ENCODE measurements at regions not wholly inside any gene's neighbourhood (a gene's known extent, or its start where the extent isn't known, plus 50 kb on each side); places are given as distances from the start of the nearest gene placed in this dataset.

- no peak for DNase-seq
- peaks cover 8% of the 10 kb centered on the region for H3K9me3 Mint-ChIP-seq
- POLR2A ChIA-PET, result no interaction called here
- no peaks in the 10 kb centered on the region for H3K4me1 Mint-ChIP-seq (ENCODE audit: low read depth)
- TF ChIP-seq CTCF (IDR thresholded peaks at IDR 0.05), result no peak
- no peaks in the 10 kb centered on the region for H3K36me3 Mint-ChIP-seq (ENCODE audit: low read depth)
- H3K27ac Mint-ChIP-seq, result no peak overlapping the region
- CTCF ChIA-PET, result no interaction called here
- H3K27me3 Mint-ChIP-seq, result no peaks in the 10 kb centered on the region
- intact Hi-C loops (cut with micrococcal nuclease), result no loop called here
- no peak for ATAC-seq
- H3K4me3 Mint-ChIP-seq, result no peak overlapping the region
Measured at GRCh38 chr3:165642761-165643420, 194.3 kb downstream of the BCHE start.

- H3K4me1 Mint-ChIP-seq (ENCODE audit: low read depth), result no peaks in the 10 kb centered on the region
- DNase-seq (no peak), ATAC-seq (no peak)
- no peaks in the 10 kb centered on the region for H3K27me3 Mint-ChIP-seq
- H3K4me3 Mint-ChIP-seq, result no peak overlapping the region
- ChIA-PET POLR2A (no interaction called here), CTCF (no interaction called here)
- intact Hi-C loops (cut with micrococcal nuclease), result no loop called here
- no peak overlapping the region for H3K27ac Mint-ChIP-seq
- no peaks in the 10 kb centered on the region for H3K36me3 Mint-ChIP-seq (ENCODE audit: low read depth)
- no peak for TF ChIP-seq CTCF (IDR thresholded peaks at IDR 0.05)
- H3K9me3 Mint-ChIP-seq, result peaks cover 8% of the 10 kb centered on the region
Measured at GRCh38 chr3:165641569-165642310, 195.5 kb downstream of the BCHE start.

DNA sequence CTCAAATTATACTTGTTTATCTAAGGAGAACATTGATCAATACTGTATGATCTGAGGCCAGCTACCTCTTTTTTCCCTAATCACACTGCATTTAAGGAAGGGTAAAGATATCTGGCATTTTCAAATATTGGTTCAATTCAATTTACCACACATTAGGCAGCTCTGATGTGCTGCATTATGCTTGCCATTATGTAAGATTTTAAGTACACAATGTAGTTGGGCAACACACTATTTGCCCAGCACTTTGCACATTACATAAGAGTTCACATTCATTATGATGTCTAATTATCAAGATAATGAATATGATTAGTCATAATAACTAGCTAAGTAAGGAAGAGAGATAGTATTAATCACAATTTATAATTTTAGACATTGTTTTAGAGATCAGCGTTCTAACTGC lies 196.3 kb downstream of the BCHE start:
- H3K27me3 Mint-ChIP-seq, result no peaks in the 10 kb centered on the region
- intact Hi-C loops (cut with micrococcal nuclease), result no loop called here
- CTCF ChIA-PET, result no interaction called here
- no peaks in the 10 kb centered on the region for H3K36me3 Mint-ChIP-seq (ENCODE audit: low read depth)
- POLR2A ChIA-PET, result no interaction called here
- no peak overlapping the region for H3K4me3 Mint-ChIP-seq
- DNase-seq (no peak), ATAC-seq (no peak)
- TF ChIP-seq CTCF (IDR thresholded peaks at IDR 0.05), result no peak
- H3K9me3 Mint-ChIP-seq, result peaks cover 8% of the 10 kb centered on the region
- no peak overlapping the region for H3K27ac Mint-ChIP-seq
- H3K4me1 Mint-ChIP-seq (ENCODE audit: low read depth), result no peaks in the 10 kb centered on the region

DNA sequence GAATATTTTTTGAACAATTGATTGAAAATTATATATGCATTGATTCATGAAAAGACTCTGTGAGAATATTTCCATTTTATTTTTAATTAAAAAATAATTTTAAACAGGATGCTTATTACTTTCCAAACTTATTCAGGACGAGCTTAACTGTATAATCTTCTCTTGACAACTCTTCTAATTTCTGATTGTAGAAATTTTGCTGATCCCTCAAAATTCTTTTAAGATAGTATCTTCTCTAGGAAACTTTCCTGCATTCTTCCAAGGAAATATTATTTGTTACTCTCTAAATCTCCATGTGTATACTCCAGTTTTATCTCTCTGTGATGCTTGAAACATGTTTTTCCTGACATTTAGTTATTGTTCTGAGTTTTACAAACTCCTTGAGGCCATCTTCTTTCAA lies 197.2 kb downstream of the BCHE start:
- H3K27me3 Mint-ChIP-seq, result no peaks in the 10 kb centered on the region
- no peaks in the 10 kb centered on the region for H3K36me3 Mint-ChIP-seq (ENCODE audit: low read depth)
- intact Hi-C loops (cut with micrococcal nuclease), result no loop called here
- no peaks in the 10 kb centered on the region for H3K4me1 Mint-ChIP-seq (ENCODE audit: low read depth)
- H3K27ac Mint-ChIP-seq, result no peak overlapping the region
- ATAC-seq, result no peak
- peaks cover 8% of the 10 kb centered on the region for H3K9me3 Mint-ChIP-seq
- no peak for DNase-seq
- ChIA-PET POLR2A (no interaction called here), CTCF (no interaction called here)
- no peak overlapping the region for H3K4me3 Mint-ChIP-seq
- no peak for TF ChIP-seq CTCF (IDR thresholded peaks at IDR 0.05)

DNA sequence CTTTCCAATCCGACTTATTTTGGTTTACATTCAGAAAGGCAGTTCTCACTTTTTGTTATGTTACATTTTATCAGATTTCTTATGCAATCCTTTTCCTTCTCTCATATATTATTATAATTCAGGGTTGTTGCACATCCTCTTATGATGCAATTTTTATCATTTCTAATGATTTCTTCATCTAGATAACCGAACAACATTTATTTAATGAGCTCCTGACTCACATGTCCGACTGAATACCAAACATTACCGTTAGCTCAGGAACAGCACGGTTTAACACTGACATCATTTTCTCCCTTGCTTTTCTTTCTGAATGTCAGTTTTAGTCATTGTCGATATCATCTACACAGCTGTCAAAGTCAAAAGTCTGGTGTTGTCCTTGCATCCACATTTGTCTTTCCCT lies 199.2 kb downstream of the BCHE start:
- no peak for ATAC-seq
- H3K4me1 Mint-ChIP-seq (ENCODE audit: low read depth), result no peaks in the 10 kb centered on the region
- no peak overlapping the region for H3K4me3 Mint-ChIP-seq
- POLR2A ChIA-PET, result no interaction called here
- no peaks in the 10 kb centered on the region for H3K36me3 Mint-ChIP-seq (ENCODE audit: low read depth)
- intact Hi-C loops (cut with micrococcal nuclease), result no loop called here
- DNase-seq, result no peak
- CTCF ChIA-PET, result no interaction called here
- H3K9me3 Mint-ChIP-seq, result peaks cover 14% of the 10 kb centered on the region
- no peak for TF ChIP-seq CTCF (IDR thresholded peaks at IDR 0.05)
- no peaks in the 10 kb centered on the region for H3K27me3 Mint-ChIP-seq
- no peak overlapping the region for H3K27ac Mint-ChIP-seq
